Activated naive CD4-positive, alpha-beta T cell treated with anti-CD3 and anti-CD28 coated beads, Interleukin-2, amount 50 U/mL, for 72 hours (primary cell): ENCODE measurements at regions not wholly inside any gene's neighbourhood (a gene's known extent, or its start where the extent isn't known, plus 50 kb on each side); places are given as distances from the start of the nearest gene placed in this dataset.

Experiments used
- ATAC-seq, 2 donors: fragments of 150-1000 bp; cut with Tn5 transposase; 2 replicates each; pipeline ENCODE4 v1.10.0; 2021; ENCODE audit warnings: mild to moderate bottlenecking in 2 of 2, moderate library complexity in 2 of 2
- DNase-seq, 2 donors: peaks; one replicate each; pipeline ENCODE4 v3.0.0; 2021 to 2022; ENCODE audit warnings: low spot score in 2 of 2
- H3K27ac Mint-ChIP-seq, 2 donors: one replicate each; pipeline ENCODE4 v1.8.0; 2022; ENCODE audit warnings: mild to moderate bottlenecking in 2 of 2, mixed read lengths in 2 of 2
- H3K36me3 Mint-ChIP-seq, 2 donors: one replicate each; pipeline ENCODE4 v1.8.0; 2022; ENCODE audit warnings: mixed read lengths in 2 of 2
- H3K9me3 Mint-ChIP-seq, 2 donors: one replicate each; pipeline ENCODE4 v1.8.0; 2022; ENCODE audit warnings: mixed read lengths in 2 of 2

GRCh38 chr21:15543473-15543872 is 186.3 kb upstream of the USP25 start:
- no peaks in the 10 kb centered on the region for H3K9me3 Mint-ChIP-seq
- no peak for DNase-seq
- ATAC-seq: no peak
- no peaks in the 10 kb centered on the region for H3K36me3 Mint-ChIP-seq
- no peak overlapping the region for H3K27ac Mint-ChIP-seq

GRCh38 chr21:15549671-15550070 is 180.1 kb upstream of the USP25 start:
- Mint-ChIP-seq H3K9me3 (no peaks in the 10 kb centered on the region), H3K36me3 (no peaks in the 10 kb centered on the region), H3K27ac (no peak overlapping the region)
- DNase-seq (no peak), ATAC-seq (no peak)

- Mint-ChIP-seq H3K36me3 (no peaks in the 10 kb centered on the region), H3K9me3 (peaks cover 0 to 7% of the 10 kb centered on the region in 2 donors), H3K27ac (no peak overlapping the region)
- ATAC-seq: no peak
- no peak for DNase-seq
These were observed 176.8 kb upstream of the USP25 start for GRCh38 chr21:15552914-15553494.

DNA sequence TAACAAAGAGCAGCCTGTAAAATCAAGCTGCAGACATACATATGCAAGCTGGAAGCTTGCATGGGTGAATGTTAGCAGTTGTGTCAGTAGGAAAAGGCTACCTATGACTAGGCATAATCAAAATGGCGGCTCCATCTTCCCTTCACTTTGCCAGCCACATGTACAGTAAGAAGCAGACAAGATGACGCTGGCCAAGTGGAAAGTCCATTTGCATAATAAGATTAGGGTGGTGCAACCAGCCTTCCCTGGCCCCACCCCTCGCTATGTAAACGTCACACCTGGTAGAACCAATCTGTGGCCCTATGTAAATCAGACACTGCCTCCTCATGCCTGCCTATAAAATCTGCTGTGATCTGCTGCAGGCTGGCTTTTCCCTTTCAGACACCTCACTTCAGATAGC is 171.9 kb upstream of the USP25 start:
- DNase-seq: no peak
- Mint-ChIP-seq H3K36me3 (no peaks in the 10 kb centered on the region), H3K9me3 (peaks cover 0 to 7% of the 10 kb centered on the region in 2 donors), H3K27ac (no peak overlapping the region)
- ATAC-seq: no peak

DNA sequence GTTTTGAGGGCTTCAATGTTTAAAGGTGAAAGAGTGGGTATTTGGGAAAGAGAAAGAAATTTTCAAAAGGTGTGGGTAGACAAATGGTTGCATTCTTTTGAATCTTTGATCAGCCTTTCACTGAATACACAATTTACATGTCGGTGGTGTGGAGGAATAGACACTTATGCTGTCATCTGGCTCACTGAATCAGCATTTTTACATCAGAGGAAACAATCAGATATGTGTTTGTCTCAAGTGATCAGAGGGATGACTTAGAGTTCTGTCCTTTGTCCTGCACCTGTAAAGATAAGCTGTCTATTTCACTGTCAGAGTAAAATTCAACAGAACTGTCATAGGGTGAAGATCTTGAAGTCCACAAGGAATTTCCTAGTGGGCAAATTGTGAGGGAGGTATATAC is 170.9 kb upstream of the USP25 start:
- no peak for DNase-seq
- H3K9me3 Mint-ChIP-seq: peaks cover 0 to 7% of the 10 kb centered on the region in 2 donors
- ATAC-seq: no peak
- H3K36me3 Mint-ChIP-seq: no peaks in the 10 kb centered on the region
- no peak overlapping the region for H3K27ac Mint-ChIP-seq

- DNase-seq: no peak
- no peak overlapping the region for H3K27ac Mint-ChIP-seq
- ATAC-seq: no peak
- H3K9me3 Mint-ChIP-seq: peaks cover 0 to 7% of the 10 kb centered on the region in 2 donors
- no peaks in the 10 kb centered on the region for H3K36me3 Mint-ChIP-seq
These were observed 170.1 kb upstream of the USP25 start for GRCh38 chr21:15559660-15560059.

DNA sequence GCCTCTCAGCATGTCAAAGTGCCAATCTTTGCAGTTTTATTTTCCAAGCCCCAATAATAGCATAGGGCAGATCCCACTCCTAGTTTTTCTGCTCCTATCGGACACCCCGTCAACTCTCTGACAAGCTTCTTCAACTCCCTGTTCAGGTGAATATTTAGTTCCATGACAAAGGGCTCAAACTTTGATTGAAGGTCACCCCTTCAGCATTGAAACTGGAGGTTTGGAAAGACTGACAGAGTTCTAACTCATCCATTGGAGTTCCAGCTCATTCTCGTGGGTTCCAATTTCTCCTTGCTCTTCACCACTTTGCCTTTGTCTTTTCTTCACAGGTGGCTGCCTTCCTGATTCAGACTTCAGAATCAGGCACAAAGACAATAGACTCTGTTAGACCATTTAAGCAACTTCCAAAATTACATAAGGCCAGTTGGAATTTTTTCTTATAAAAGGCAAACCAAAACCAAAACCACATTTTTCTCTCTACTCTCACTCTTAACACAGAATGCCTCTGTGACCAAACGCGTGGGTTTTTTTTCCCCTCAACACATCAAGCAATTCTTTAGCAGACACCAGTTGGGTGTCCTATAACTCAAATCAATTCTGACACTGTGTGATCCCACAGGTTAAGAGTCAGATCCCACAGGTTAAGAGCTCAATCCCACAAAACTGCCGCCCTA is 169.3 kb upstream of the USP25 start:
- Mint-ChIP-seq H3K9me3 (peaks cover 0 to 7% of the 10 kb centered on the region in 2 donors), H3K36me3 (no peaks in the 10 kb centered on the region), H3K27ac (no peak overlapping the region)
- DNase-seq (no peak), ATAC-seq (peak; percentile 45 to 73)

- H3K9me3 Mint-ChIP-seq: no peaks in the 10 kb centered on the region
- no peaks in the 10 kb centered on the region for H3K36me3 Mint-ChIP-seq
- DNase-seq (no peak), ATAC-seq (no peak)
- no peak overlapping the region for H3K27ac Mint-ChIP-seq
These were observed 167.0 kb upstream of the USP25 start for GRCh38 chr21:15562748-15563147.

DNA sequence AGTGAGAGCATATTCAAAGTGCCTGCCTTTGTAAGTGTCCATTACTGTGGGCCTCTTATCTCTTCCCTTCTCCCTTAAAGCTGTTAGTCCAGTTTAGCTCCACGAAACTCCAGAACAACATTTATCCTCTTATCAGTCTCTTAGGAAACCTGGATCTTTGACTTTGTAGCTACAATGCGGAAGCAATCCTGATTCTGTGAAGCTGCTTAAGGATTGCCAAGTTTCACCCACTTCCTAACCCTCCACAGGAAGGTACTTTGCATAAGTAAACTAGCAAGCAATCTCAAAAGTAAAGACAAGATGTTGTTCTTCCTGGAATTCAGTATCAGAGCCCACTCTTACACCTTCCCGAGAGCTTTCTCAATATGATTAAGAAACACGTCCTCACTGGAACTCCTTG is 164.9 kb upstream of the USP25 start:
- DNase-seq (no peak), ATAC-seq (no peak)
- no peaks in the 10 kb centered on the region for H3K36me3 Mint-ChIP-seq
- no peaks in the 10 kb centered on the region for H3K9me3 Mint-ChIP-seq
- H3K27ac Mint-ChIP-seq: no peak overlapping the region

DNA sequence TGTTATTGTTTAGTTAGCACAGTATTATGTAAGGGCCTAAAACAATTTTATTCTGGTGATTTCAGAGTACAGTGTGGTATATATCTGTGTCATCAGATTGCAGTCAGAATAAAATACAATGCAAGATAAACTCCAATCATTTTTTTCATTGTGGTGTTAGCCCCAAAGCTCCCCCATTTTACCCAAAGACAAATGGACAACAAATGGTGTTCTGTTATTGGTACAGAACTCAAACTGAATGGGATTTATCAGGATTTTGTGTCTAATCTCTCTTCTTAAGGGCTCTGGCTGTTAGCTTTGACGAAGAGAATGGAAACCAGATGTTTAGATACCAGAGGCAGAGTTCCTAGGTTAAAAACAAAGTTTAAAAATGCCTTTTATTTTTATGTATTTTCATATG is 163.1 kb upstream of the USP25 start:
- DNase-seq (no peak), ATAC-seq (no peak)
- Mint-ChIP-seq H3K9me3 (no peaks in the 10 kb centered on the region), H3K36me3 (no peaks in the 10 kb centered on the region), H3K27ac (no peak overlapping the region)

- DNase-seq (no peak), ATAC-seq (no peak)
- Mint-ChIP-seq H3K27ac (no peak overlapping the region), H3K9me3 (no peaks in the 10 kb centered on the region), H3K36me3 (no peaks in the 10 kb centered on the region)
These were observed 162.6 kb upstream of the USP25 start for GRCh38 chr21:15567191-15567590.

- Mint-ChIP-seq H3K36me3 (no peaks in the 10 kb centered on the region), H3K27ac (no peak overlapping the region), H3K9me3 (no peaks in the 10 kb centered on the region)
- DNase-seq (no peak), ATAC-seq (no peak)
These were observed 161.3 kb upstream of the USP25 start for GRCh38 chr21:15568516-15568915.

DNA sequence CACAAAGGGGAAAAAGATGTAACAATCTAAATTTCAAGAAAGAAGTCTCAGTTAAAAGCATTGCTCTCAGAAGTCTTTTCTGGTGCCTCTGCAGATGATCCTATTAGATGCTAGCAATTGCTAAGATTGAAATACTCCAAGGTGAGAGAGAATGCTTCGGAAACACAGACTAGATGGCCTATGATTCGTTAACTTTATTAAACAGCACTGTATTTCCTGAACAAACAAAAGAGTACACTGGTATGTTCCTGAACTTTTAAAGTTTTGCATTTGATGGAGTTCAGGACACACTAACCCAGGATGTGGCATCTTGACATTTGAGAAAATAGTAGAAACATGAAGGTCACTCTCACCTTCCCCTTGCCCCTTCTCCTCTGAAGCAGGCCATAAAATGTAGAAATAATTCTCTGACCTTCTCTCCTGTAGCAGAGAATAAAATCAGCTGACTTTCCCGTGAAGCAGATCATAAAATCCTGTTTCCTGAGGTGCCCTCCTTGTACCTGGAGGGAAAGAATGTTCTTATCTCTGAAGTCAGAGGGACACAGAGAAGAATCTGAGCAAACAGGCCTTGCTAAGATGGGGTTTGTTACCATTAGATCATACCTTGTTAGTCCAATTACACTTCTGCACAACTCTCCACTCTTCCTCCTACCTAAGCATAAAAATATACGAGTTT is 142.9 kb upstream of the USP25 start:
- Mint-ChIP-seq H3K27ac (no peak overlapping the region), H3K36me3 (no peaks in the 10 kb centered on the region), H3K9me3 (no peaks in the 10 kb centered on the region)
- ATAC-seq (no peak), DNase-seq (no peak)

DNA sequence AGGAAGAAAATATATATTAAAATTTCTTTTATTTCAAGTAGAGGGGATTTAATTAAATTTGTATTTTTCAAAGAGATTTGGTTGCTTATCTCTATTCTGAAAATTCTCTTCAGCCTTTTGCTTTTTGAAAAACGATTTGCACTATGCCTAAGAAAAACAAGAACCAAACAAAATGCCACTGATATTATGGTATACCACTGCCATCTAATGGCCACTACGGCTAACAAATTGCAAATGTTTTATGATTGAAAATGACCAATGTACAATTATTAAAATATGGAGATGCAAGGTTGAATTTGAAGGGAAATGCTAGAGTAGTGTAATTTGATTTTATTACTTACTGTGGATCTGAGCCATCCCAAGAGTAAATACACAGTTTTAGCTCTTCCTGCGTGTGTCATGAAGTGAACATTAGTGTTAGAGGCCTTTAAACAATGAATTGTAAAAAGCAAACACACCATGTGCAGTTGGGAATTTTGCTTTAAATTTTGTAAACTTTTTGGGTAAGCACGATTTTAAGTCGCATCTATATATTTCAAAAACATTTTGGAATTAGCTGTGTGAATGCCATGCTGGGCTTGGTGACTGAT is 137.4 kb upstream of the USP25 start:
- Mint-ChIP-seq H3K9me3 (no peaks in the 10 kb centered on the region), H3K27ac (no peak overlapping the region), H3K36me3 (no peaks in the 10 kb centered on the region)
- DNase-seq (no peak), ATAC-seq (no peak)

- no peaks in the 10 kb centered on the region for H3K36me3 Mint-ChIP-seq
- ATAC-seq: no peak
- no peak overlapping the region for H3K27ac Mint-ChIP-seq
These were observed 136.8 kb upstream of the USP25 start for GRCh38 chr21:15592957-15593356.

GRCh38 chr21:15601390-15601789 is 128.4 kb upstream of the USP25 start:
- no peak for ATAC-seq
- no peaks in the 10 kb centered on the region for H3K9me3 Mint-ChIP-seq
- no peak for DNase-seq

More at GRCh38 chr21:15592957-15593356, 136.8 kb upstream of the USP25 start:
- H3K9me3 Mint-ChIP-seq: no peaks in the 10 kb centered on the region
- DNase-seq: no peak

GRCh38 chr21:15604413-15604812 is 125.4 kb upstream of the USP25 start:
- H3K36me3 Mint-ChIP-seq: no peaks in the 10 kb centered on the region
- H3K27ac Mint-ChIP-seq: no peak overlapping the region
- ATAC-seq (no peak), DNase-seq (no peak)
- H3K9me3 Mint-ChIP-seq: no peaks in the 10 kb centered on the region

More at GRCh38 chr21:15601390-15601789, 128.4 kb upstream of the USP25 start:
- Mint-ChIP-seq H3K27ac (no peak overlapping the region), H3K36me3 (no peaks in the 10 kb centered on the region)
